ENCODE measurements at regions not wholly inside any gene's neighbourhood (a gene's known extent, or its start where the extent isn't known, plus 50 kb on each side); places are given as distances from the start of the nearest gene placed in this dataset.

GRCh38 chr7:25662841-25663800, 434.8 kb upstream of the NPVF start:
- DNase-seq (ENCODE audit: low read depth): no peak

- DNase-seq (ENCODE audit: low read depth): no peak
Observed at GRCh38 chr7:25663877-25664276, 435.6 kb upstream of the NPVF start.

GRCh38 chr7:25664593-25664992, 436.3 kb upstream of the NPVF start:
- DNase-seq (ENCODE audit: low read depth): no peak

- DNase-seq (ENCODE audit: low read depth): no peak
Observed at GRCh38 chr7:25665374-25665773, 437.1 kb upstream of the NPVF start.

GRCh38 chr7:25665903-25666670, 437.8 kb upstream of the NPVF start:
- no peak for DNase-seq (ENCODE audit: low read depth)

GRCh38 chr7:25666671-25667060, 438.4 kb upstream of the NPVF start:
- DNase-seq (ENCODE audit: low read depth): no peak

GRCh38 chr7:25669281-25669781, 441.0 kb upstream of the NPVF start:
- DNase-seq (ENCODE audit: low read depth): no peak

GRCh38 chr7:25669961-25670841, 441.9 kb upstream of the NPVF start:
- no peak for DNase-seq (ENCODE audit: low read depth)

GRCh38 chr7:25671111-25671510, 442.8 kb upstream of the NPVF start:
- no peak for DNase-seq (ENCODE audit: low read depth)

GRCh38 chr7:25672496-25672895, 444.2 kb upstream of the NPVF start:
- no peak for DNase-seq (ENCODE audit: low read depth)

GRCh38 chr7:25675789-25676474, 447.6 kb upstream of the NPVF start:
- no peak for DNase-seq (ENCODE audit: low read depth)

GRCh38 chr7:25677595-25677994, 449.3 kb upstream of the NPVF start:
- DNase-seq (ENCODE audit: low read depth): no peak

GRCh38 chr7:25678215-25678614, 449.9 kb upstream of the NPVF start:
- DNase-seq (ENCODE audit: low read depth): no peak

GRCh38 chr7:25680636-25681035, 452.4 kb upstream of the NPVF start:
- DNase-seq (ENCODE audit: low read depth): no peak

- no peak for DNase-seq (ENCODE audit: low read depth)
Observed at GRCh38 chr7:25684360-25684759, 456.1 kb upstream of the NPVF start.

- no peak for DNase-seq (ENCODE audit: low read depth)
Observed at GRCh38 chr7:25686493-25686892, 458.2 kb upstream of the NPVF start.

- no peak for DNase-seq (ENCODE audit: low read depth)
Observed at GRCh38 chr7:25694211-25694610, 457.8 kb upstream of the NFE2L3 start.

- DNase-seq (ENCODE audit: low read depth): no peak
Observed at GRCh38 chr7:25694699-25695098, 457.3 kb upstream of the NFE2L3 start.

- DNase-seq (ENCODE audit: low read depth): no peak
Observed at GRCh38 chr7:25696571-25696970, 455.4 kb upstream of the NFE2L3 start.

GRCh38 chr7:25698451-25699113, 453.4 kb upstream of the NFE2L3 start:
- DNase-seq (ENCODE audit: low read depth): no peak
